PC-3 (cell line): ENCODE measurements at regions not wholly inside any gene's neighbourhood (a gene's known extent, or its start where the extent isn't known, plus 50 kb on each side); places are given as distances from the start of the nearest gene placed in this dataset.

Source experiments
- CTCF ChIP-seq: fragments of 300-600 bp; sonication (generic); conservative IDR thresholded peaks from 2 replicates; pipeline ENCODE4 v1.5.1; 2017; ENCODE audit warnings: antibody characterized with exemption, low read depth, mild to moderate bottlenecking, low read length
- EZH2 ChIP-seq: fragments of 300-600 bp; sonication (generic); IDR thresholded peaks from one replicate; pipeline ENCODE4 v1.6.1; 2017; ENCODE audit warnings: antibody characterized with exemption, mild to moderate bottlenecking, low read length; ENCODE audit not compliant: unreplicated experiment

- no peak for TF ChIP-seq CTCF
- no peak for TF ChIP-seq EZH2
These were observed 518.9 kb downstream of the NR2F2 start for GRCh38 chr15:96849271-96849900.
